ENCODE measurements at regions not wholly inside any gene's neighbourhood (a gene's known extent, or its start where the extent isn't known, plus 50 kb on each side); places are given as distances from the start of the nearest gene placed in this dataset.

DNA sequence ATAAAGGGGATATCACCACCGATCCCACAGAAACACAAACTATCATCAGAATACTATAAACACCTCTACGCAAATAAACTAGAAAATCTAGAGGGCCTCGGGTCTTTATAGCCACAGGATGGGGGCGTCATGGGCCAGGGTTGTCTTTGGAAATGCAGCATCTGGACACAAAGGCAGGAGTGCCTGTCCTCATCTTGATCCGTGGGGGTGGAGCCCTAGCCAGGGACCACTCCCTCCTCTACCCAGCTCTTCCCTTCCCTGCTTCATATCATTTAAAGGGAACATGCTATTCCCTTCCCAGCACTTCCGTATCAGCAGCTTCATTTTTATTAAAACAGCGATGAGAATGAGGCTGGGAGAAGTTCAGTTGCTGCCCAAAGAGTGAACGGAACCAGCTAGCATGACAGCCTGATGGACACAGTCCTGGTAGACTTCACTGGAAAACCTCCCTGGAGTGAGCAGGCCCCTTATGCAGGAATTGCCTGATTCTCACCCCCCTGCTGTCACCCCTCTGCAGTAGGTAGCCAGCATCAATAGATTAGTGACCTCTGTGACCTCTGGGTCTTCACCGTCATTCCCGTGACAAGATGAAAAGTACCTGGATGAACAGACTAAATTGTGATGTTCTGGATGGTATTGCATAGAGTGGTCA, 251.4 kb upstream of the RGS6 start:
- ChIA-PET CTCF (interaction anchor here (0.7 to 0.9 kb wide), 2 partner anchors 10 to 577 kb away, joined by 3 to 4 read pairs; no protein-coding TSS in a partner anchor), POLR2A (interaction anchor here (0.6 kb wide), 1 partner anchor 65 kb away, joined by 3 read pairs; no protein-coding TSS in a partner anchor)
- intact Hi-C loops (cut with micrococcal nuclease) = no loop called here
- Mint-ChIP-seq H3K27ac (ENCODE audit: low read depth, unreplicated experiment) (no peak overlapping the region), H3K36me3 (ENCODE audit: insufficient read depth, unreplicated experiment) (peaks cover 7% of the 10 kb centered on the region), H3K9me3 (ENCODE audit: unreplicated experiment) (no peaks in the 10 kb centered on the region), H3K4me3 (ENCODE audit: unreplicated experiment) (no peak overlapping the region), H3K4me1 (ENCODE audit: insufficient read depth, unreplicated experiment) (no peaks in the 10 kb centered on the region), H3K27me3 (ENCODE audit: insufficient read depth, unreplicated experiment) (no peaks in the 10 kb centered on the region)
- BruUV-seq (replicated peaks) = no TSS peak
- no peak for DNase-seq (ENCODE audit: unreplicated experiment)
- TF ChIP-seq, protein P1, sequence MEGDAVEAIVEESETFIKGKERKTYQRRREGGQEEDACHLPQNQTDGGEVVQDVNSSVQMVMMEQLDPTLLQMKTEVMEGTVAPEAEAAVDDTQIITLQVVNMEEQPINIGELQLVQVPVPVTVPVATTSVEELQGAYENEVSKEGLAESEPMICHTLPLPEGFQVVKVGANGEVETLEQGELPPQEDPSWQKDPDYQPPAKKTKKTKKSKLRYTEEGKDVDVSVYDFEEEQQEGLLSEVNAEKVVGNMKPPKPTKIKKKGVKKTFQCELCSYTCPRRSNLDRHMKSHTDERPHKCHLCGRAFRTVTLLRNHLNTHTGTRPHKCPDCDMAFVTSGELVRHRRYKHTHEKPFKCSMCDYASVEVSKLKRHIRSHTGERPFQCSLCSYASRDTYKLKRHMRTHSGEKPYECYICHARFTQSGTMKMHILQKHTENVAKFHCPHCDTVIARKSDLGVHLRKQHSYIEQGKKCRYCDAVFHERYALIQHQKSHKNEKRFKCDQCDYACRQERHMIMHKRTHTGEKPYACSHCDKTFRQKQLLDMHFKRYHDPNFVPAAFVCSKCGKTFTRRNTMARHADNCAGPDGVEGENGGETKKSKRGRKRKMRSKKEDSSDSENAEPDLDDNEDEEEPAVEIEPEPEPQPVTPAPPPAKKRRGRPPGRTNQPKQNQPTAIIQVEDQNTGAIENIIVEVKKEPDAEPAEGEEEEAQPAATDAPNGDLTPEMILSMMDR (IDR thresholded peaks at IDR 0.05; ENCODE audit: unreplicated experiment) = no peak

DNA sequence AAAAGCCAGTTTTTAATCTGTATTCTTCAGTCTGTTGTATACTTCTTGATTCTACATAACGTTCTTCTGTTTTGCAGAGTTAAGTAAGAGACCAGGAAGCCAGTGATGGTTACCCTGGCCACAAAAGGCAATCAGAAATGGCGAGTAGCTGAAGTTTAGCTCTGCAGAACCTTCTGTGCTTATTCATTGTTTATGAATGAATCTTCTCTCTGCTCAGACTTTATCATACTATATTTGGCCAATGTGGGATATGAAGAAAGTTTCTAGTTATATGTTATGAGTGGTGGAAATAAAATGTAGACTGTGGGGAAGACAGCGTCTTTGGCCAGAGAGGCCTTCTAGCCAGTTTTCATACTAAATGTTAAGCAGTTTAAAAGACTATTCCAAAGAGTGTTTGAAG, 249.9 kb upstream of the RGS6 start:
- no peaks in the 10 kb centered on the region for H3K9me3 Mint-ChIP-seq (ENCODE audit: unreplicated experiment)
- no peaks in the 10 kb centered on the region for H3K27me3 Mint-ChIP-seq (ENCODE audit: insufficient read depth, unreplicated experiment)
- no TSS peak for BruUV-seq (replicated peaks)
- no peak overlapping the region for H3K27ac Mint-ChIP-seq (ENCODE audit: low read depth, unreplicated experiment)
- DNase-seq (ENCODE audit: unreplicated experiment) = no peak
- H3K4me3 Mint-ChIP-seq (ENCODE audit: unreplicated experiment) = no peak overlapping the region
- intact Hi-C loops (cut with micrococcal nuclease) = no loop called here
- ChIA-PET POLR2A (no interaction called here), CTCF (no interaction called here)
- peaks cover 14% of the 10 kb centered on the region for H3K36me3 Mint-ChIP-seq (ENCODE audit: insufficient read depth, unreplicated experiment)
- TF ChIP-seq, protein P1 (IDR thresholded peaks at IDR 0.05; ENCODE audit: unreplicated experiment) = no peak
- H3K4me1 Mint-ChIP-seq (ENCODE audit: insufficient read depth, unreplicated experiment) = peaks cover 9% of the 10 kb centered on the region

DNA sequence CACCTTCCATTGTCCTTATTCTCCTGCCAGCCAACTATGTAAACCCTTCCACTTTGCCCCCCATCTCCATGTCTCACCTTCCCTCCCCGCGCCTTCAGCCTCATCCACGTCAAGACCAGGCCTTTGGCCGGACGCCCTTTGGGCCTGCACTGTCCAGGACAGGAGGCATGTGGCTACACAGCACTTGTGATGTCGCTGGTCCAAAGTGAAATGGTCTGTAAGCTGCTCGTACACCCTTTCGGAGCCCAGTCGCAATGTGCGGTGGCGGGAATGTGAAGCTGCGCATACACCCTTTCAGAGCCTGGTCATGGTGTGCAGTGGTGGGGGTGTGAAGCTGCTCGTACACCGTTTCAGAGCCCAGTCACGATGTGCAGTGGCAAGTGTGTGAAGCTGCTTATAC, 247.9 kb upstream of the RGS6 start:
- ChIA-PET CTCF (interaction anchor here (0.7 kb wide), 1 partner anchor 499 kb away, joined by 3 read pairs; no protein-coding TSS in a partner anchor), POLR2A (no interaction called here)
- DNase-seq (ENCODE audit: unreplicated experiment) = no peak
- peaks cover 14% of the 10 kb centered on the region for H3K36me3 Mint-ChIP-seq (ENCODE audit: insufficient read depth, unreplicated experiment)
- no peaks in the 10 kb centered on the region for H3K9me3 Mint-ChIP-seq (ENCODE audit: unreplicated experiment)
- intact Hi-C loops (cut with micrococcal nuclease) = no loop called here
- no peak overlapping the region for H3K27ac Mint-ChIP-seq (ENCODE audit: low read depth, unreplicated experiment)
- no TSS peak for BruUV-seq (replicated peaks)
- H3K4me1 Mint-ChIP-seq (ENCODE audit: insufficient read depth, unreplicated experiment) = peaks cover 15% of the 10 kb centered on the region
- no peaks in the 10 kb centered on the region for H3K27me3 Mint-ChIP-seq (ENCODE audit: insufficient read depth, unreplicated experiment)
- no peak overlapping the region for H3K4me3 Mint-ChIP-seq (ENCODE audit: unreplicated experiment)
- TF ChIP-seq, protein P1 (IDR thresholded peaks at IDR 0.05; ENCODE audit: unreplicated experiment) = no peak

DNA sequence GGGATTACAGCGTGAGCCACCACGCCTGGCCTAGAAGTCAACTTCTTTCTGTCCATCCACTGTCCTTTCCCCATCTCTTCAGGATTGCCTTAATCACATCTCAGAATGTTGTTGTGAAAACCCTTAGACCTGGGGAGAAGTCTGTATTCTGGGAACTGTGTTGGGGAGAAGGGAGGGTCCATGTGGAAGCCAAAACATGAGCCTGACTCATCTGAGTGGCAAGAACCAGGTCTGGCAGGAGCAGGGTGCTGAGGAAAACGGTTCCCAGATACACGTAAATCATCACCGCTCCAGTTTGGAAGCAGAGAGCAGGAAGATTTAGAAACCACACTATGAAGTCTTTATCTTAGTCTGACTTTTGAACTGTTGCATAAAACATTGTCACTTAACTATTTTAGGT, 245.6 kb upstream of the RGS6 start:
- intact Hi-C loops (cut with micrococcal nuclease) = no loop called here
- Mint-ChIP-seq H3K27ac (ENCODE audit: low read depth, unreplicated experiment) (peak overlapping the region; percentile 5), H3K36me3 (ENCODE audit: insufficient read depth, unreplicated experiment) (peaks cover 14% of the 10 kb centered on the region), H3K4me3 (ENCODE audit: unreplicated experiment) (no peak overlapping the region), H3K27me3 (ENCODE audit: insufficient read depth, unreplicated experiment) (no peaks in the 10 kb centered on the region), H3K4me1 (ENCODE audit: insufficient read depth, unreplicated experiment) (peaks cover 15% of the 10 kb centered on the region), H3K9me3 (ENCODE audit: unreplicated experiment) (no peaks in the 10 kb centered on the region)
- TF ChIP-seq, protein P1 (IDR thresholded peaks at IDR 0.05; ENCODE audit: unreplicated experiment) = no peak
- ChIA-PET POLR2A (no interaction called here), CTCF (no interaction called here)
- BruUV-seq (replicated peaks) = no TSS peak
- DNase-seq (ENCODE audit: unreplicated experiment) = peak; percentile 47

Measured in MCF 10A (cell line).